ENCODE measurements at regions not wholly inside any gene's neighbourhood (a gene's known extent, or its start where the extent isn't known, plus 50 kb on each side); places are given as distances from the start of the nearest gene placed in this dataset.

GRCh38 chr4:115711575-115711974 is 598.2 kb upstream of the NDST4 start:
- DNase-seq = no peak

- DNase-seq = no peak
Measured at GRCh38 chr4:115688961-115689360, 575.5 kb upstream of the NDST4 start.

- no peak for DNase-seq
Measured at GRCh38 chr4:115687052-115687755, 573.8 kb upstream of the NDST4 start.

GRCh38 chr4:115678425-115678941 is 565.1 kb upstream of the NDST4 start:
- DNase-seq = no peak

GRCh38 chr4:115675719-115676118 is 562.3 kb upstream of the NDST4 start:
- no peak for DNase-seq

- DNase-seq = no peak
Measured at GRCh38 chr4:115674485-115674884, 561.1 kb upstream of the NDST4 start.

GRCh38 chr4:115671581-115671980 is 558.2 kb upstream of the NDST4 start:
- no peak for DNase-seq

- DNase-seq = no peak
Measured at GRCh38 chr4:115670930-115671329, 557.5 kb upstream of the NDST4 start.

- DNase-seq = no peak
Measured at GRCh38 chr4:115668396-115668795, 555.0 kb upstream of the NDST4 start.

GRCh38 chr4:115664285-115664684 is 550.9 kb upstream of the NDST4 start:
- no peak for DNase-seq

- DNase-seq = no peak
Measured at GRCh38 chr4:115660465-115660864, 547.0 kb upstream of the NDST4 start.

GRCh38 chr4:115657991-115658650 is 544.7 kb upstream of the NDST4 start:
- DNase-seq = no peak

GRCh38 chr4:115655626-115656025 is 542.2 kb upstream of the NDST4 start:
- DNase-seq = no peak

GRCh38 chr4:115648786-115649185 is 535.4 kb upstream of the NDST4 start:
- no peak for DNase-seq

- no peak for DNase-seq
Measured at GRCh38 chr4:115629270-115629669, 515.9 kb upstream of the NDST4 start.

- DNase-seq = no peak
Measured at GRCh38 chr4:115609631-115610030, 496.2 kb upstream of the NDST4 start.

- no peak for DNase-seq
Measured at GRCh38 chr4:115607311-115607710, 493.9 kb upstream of the NDST4 start.

GRCh38 chr4:115596265-115597001 is 483.0 kb upstream of the NDST4 start:
- no peak for DNase-seq

GRCh38 chr4:115580901-115581300 is 467.5 kb upstream of the NDST4 start:
- no peak for DNase-seq

GRCh38 chr4:115575851-115576250 is 462.4 kb upstream of the NDST4 start:
- DNase-seq = no peak

- DNase-seq = no peak
Measured at GRCh38 chr4:115562506-115562905, 449.1 kb upstream of the NDST4 start.

- DNase-seq = no peak
Measured at GRCh38 chr4:115548123-115548522, 434.7 kb upstream of the NDST4 start.

- peak; percentile 14 for DNase-seq
Measured at GRCh38 chr4:115537387-115537786, 424.0 kb upstream of the NDST4 start.

GRCh38 chr4:115529126-115529525 is 415.7 kb upstream of the NDST4 start:
- no peak for DNase-seq
